ENCODE measurements at regions not wholly inside any gene's neighbourhood (a gene's known extent, or its start where the extent isn't known, plus 50 kb on each side); places are given as distances from the start of the nearest gene placed in this dataset.

GRCh38 chr2:139872503-139872902 lies 1092.3 kb upstream of the NXPH2 start:
- no peak overlapping the region for H3K9ac ChIP-seq (ENCODE audit: low read length)
- peak; percentile 78 for ATAC-seq
- no peaks in the 10 kb centered on the region for H3K4me1 ChIP-seq (ENCODE audit: insufficient read depth, low read length)
- no TSS peak for BruUV-seq (replicated peaks)
- ChIA-PET CTCF (no interaction called here), POLR2A (ENCODE audit: unreplicated experiment) (no interaction called here)
- H3K27ac ChIP-seq (ENCODE audit: low read length) = no peak overlapping the region
- intact Hi-C loops (cut with micrococcal nuclease) = no loop called here
- no peaks in the 10 kb centered on the region for H3F3A ChIP-seq (ENCODE audit: low read length, unreplicated experiment)
- H3K9me2 ChIP-seq (replicated peaks; ENCODE audit: low read length) = no peaks in the 10 kb centered on the region
- H2AFZ ChIP-seq (ENCODE audit: low read length) = no peak overlapping the region
- H3K4me3 ChIP-seq (ENCODE audit: low read length) = no peak overlapping the region
- H4K20me1 ChIP-seq (ENCODE audit: low read length) = no peaks in the 10 kb centered on the region
- TF ChIP-seq, protein P1, sequence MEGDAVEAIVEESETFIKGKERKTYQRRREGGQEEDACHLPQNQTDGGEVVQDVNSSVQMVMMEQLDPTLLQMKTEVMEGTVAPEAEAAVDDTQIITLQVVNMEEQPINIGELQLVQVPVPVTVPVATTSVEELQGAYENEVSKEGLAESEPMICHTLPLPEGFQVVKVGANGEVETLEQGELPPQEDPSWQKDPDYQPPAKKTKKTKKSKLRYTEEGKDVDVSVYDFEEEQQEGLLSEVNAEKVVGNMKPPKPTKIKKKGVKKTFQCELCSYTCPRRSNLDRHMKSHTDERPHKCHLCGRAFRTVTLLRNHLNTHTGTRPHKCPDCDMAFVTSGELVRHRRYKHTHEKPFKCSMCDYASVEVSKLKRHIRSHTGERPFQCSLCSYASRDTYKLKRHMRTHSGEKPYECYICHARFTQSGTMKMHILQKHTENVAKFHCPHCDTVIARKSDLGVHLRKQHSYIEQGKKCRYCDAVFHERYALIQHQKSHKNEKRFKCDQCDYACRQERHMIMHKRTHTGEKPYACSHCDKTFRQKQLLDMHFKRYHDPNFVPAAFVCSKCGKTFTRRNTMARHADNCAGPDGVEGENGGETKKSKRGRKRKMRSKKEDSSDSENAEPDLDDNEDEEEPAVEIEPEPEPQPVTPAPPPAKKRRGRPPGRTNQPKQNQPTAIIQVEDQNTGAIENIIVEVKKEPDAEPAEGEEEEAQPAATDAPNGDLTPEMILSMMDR (conservative IDR thresholded peaks at IDR 0.05; ENCODE audit: low read depth, low read length) = no peak
- TF ChIP-seq EZH2 (IDR thresholded peaks at IDR 0.05; ENCODE audit: low read length, unreplicated experiment) (no peak), EZH2phosphoT487 (IDR thresholded peaks at IDR 0.05; ENCODE audit: borderline replicate concordance, low read length) (no peak)
- no peaks in the 10 kb centered on the region for H3K9me3 ChIP-seq (ENCODE audit: low read length)
- DNase-seq = peak; percentile 64
- H3K36me3 ChIP-seq (ENCODE audit: low read depth, low read length) = no peaks in the 10 kb centered on the region
- H3K79me2 ChIP-seq (ENCODE audit: low read length) = no peaks in the 10 kb centered on the region
- no peaks in the 10 kb centered on the region for H3K27me3 ChIP-seq (ENCODE audit: low read length)
- H3K4me2 ChIP-seq (ENCODE audit: low read length) = no peak overlapping the region

DNA sequence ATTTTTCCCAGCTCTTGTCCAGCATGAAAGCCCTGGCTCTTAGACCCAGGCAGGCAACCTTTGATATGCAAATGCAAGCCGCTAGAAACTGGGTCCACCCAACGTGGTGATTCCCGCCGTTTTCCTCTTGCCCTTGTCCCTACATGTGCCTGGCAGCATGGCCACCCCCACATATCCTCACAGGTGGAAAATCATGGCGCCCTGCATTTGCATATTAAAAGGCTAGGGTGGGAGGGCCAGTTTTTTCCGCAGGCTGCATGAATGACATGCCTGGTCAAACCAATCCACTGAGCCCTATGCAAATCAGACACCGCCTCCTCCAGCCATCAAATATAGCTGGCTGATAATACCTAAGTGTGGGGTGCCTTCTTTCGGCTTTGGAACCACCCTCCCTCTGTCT lies 1091.8 kb upstream of the NXPH2 start:
- no peak for DNase-seq
- TF ChIP-seq, protein P1 (conservative IDR thresholded peaks at IDR 0.05; ENCODE audit: low read depth, low read length) = no peak
- TF ChIP-seq EZH2phosphoT487 (IDR thresholded peaks at IDR 0.05; ENCODE audit: borderline replicate concordance, low read length) = no peak
- no peak for TF ChIP-seq EZH2 (IDR thresholded peaks at IDR 0.05; ENCODE audit: low read length, unreplicated experiment)
- CTCF ChIA-PET = no interaction called here
- H3K4me1 ChIP-seq (ENCODE audit: insufficient read depth, low read length) = no peaks in the 10 kb centered on the region
- no TSS peak for BruUV-seq (replicated peaks)
- H3K27ac ChIP-seq (ENCODE audit: low read length) = no peak overlapping the region
- no peak overlapping the region for H3K4me2 ChIP-seq (ENCODE audit: low read length)
- no peak overlapping the region for H3K9ac ChIP-seq (ENCODE audit: low read length)
- no peaks in the 10 kb centered on the region for H3K9me3 ChIP-seq (ENCODE audit: low read length)
- no peaks in the 10 kb centered on the region for H3K79me2 ChIP-seq (ENCODE audit: low read length)
- no peaks in the 10 kb centered on the region for H3K9me2 ChIP-seq (replicated peaks; ENCODE audit: low read length)
- H3K27me3 ChIP-seq (ENCODE audit: low read length) = no peaks in the 10 kb centered on the region
- H2AFZ ChIP-seq (ENCODE audit: low read length) = no peak overlapping the region
- ATAC-seq = no peak
- POLR2A ChIA-PET (ENCODE audit: unreplicated experiment) = no interaction called here
- H3F3A ChIP-seq (ENCODE audit: low read length, unreplicated experiment) = no peaks in the 10 kb centered on the region
- H4K20me1 ChIP-seq (ENCODE audit: low read length) = no peaks in the 10 kb centered on the region
- intact Hi-C loops (cut with micrococcal nuclease) = no loop called here
- no peaks in the 10 kb centered on the region for H3K36me3 ChIP-seq (ENCODE audit: low read depth, low read length)
- H3K4me3 ChIP-seq (ENCODE audit: low read length) = no peak overlapping the region

GRCh38 chr2:139867601-139868226 lies 1087.5 kb upstream of the NXPH2 start:
- intact Hi-C loops (cut with micrococcal nuclease) = no loop called here
- H3K9me3 ChIP-seq (ENCODE audit: low read length) = no peaks in the 10 kb centered on the region
- ATAC-seq (peak; percentile 71), DNase-seq (peak; percentile 6)
- H4K20me1 ChIP-seq (ENCODE audit: low read length) = no peaks in the 10 kb centered on the region
- CTCF ChIA-PET = no interaction called here
- no peaks in the 10 kb centered on the region for H3K36me3 ChIP-seq (ENCODE audit: low read depth, low read length)
- no peaks in the 10 kb centered on the region for H3K4me1 ChIP-seq (ENCODE audit: insufficient read depth, low read length)
- no peak overlapping the region for H3K4me3 ChIP-seq (ENCODE audit: low read length)
- no peaks in the 10 kb centered on the region for H3K9me2 ChIP-seq (replicated peaks; ENCODE audit: low read length)
- POLR2A ChIA-PET (ENCODE audit: unreplicated experiment) = no interaction called here
- TF ChIP-seq, protein P1 (conservative IDR thresholded peaks at IDR 0.05; ENCODE audit: low read depth, low read length) = no peak
- no peak for TF ChIP-seq EZH2 (IDR thresholded peaks at IDR 0.05; ENCODE audit: low read length, unreplicated experiment)
- TF ChIP-seq EZH2phosphoT487 (IDR thresholded peaks at IDR 0.05; ENCODE audit: borderline replicate concordance, low read length) = no peak
- BruUV-seq (replicated peaks) = no TSS peak
- H3K27me3 ChIP-seq (ENCODE audit: low read length) = no peaks in the 10 kb centered on the region
- no peaks in the 10 kb centered on the region for H3F3A ChIP-seq (ENCODE audit: low read length, unreplicated experiment)
- H3K79me2 ChIP-seq (ENCODE audit: low read length) = no peaks in the 10 kb centered on the region
- H3K27ac ChIP-seq (ENCODE audit: low read length) = no peak overlapping the region
- H3K4me2 ChIP-seq (ENCODE audit: low read length) = no peak overlapping the region
- H2AFZ ChIP-seq (ENCODE audit: low read length) = no peak overlapping the region
- H3K9ac ChIP-seq (ENCODE audit: low read length) = no peak overlapping the region
